GM23338 (cell line): ENCODE measurements at regions not wholly inside any gene's neighbourhood (a gene's known extent, or its start where the extent isn't known, plus 50 kb on each side); places are given as distances from the start of the nearest gene placed in this dataset.

Experiments used
- ATAC-seq: fragments of 200-7000 bp; cut with Tn5 transposase; 3 replicates; pipeline ENCODE4 v1.9.1; 2020
- DNase-seq: peaks from one replicate; pipeline ENCODE4 v3.0.0-alpha.2; 2015; ENCODE audit warnings: low spot score
- H2AFZ ChIP-seq: fragments of 200-600 bp; sonication (generic); 2 replicates; pipeline ENCODE4 v1.8.0; 2016; ENCODE audit warnings: antibody characterized with exemption, mild to moderate bottlenecking, moderate library complexity
- H3F3A ChIP-seq: fragments of 200-600 bp; sonication (generic); replicated peaks from 2 replicates; pipeline ENCODE4 v1.8.0; 2017; ENCODE audit warnings: antibody characterized with exemption, mixed run types, low read depth
- H3K27ac ChIP-seq: fragments of 200-600 bp; sonication (generic); 2 replicates; pipeline ENCODE4 v1.6.1; 2016; ENCODE audit warnings: low read depth
- H3K27me3 ChIP-seq: fragments of 200-600 bp; sonication (generic); 2 replicates; pipeline ENCODE4 v1.8.0; 2016; ENCODE audit warnings: mild to moderate bottlenecking, mixed run types, moderate library complexity; ENCODE audit not compliant: insufficient read depth
- H3K36me3 ChIP-seq: fragments of 200-600 bp; sonication (generic); 2 replicates; pipeline ENCODE4 v1.8.0; 2016; ENCODE audit warnings: mild to moderate bottlenecking; ENCODE audit not compliant: insufficient read depth
- H3K4me1 ChIP-seq: fragments of 200-600 bp; sonication (generic); 2 replicates; pipeline ENCODE4 v1.8.0; 2016; ENCODE audit warnings: mild to moderate bottlenecking, moderate library complexity; ENCODE audit not compliant: insufficient read depth
- H3K4me2 ChIP-seq: fragments of 200-600 bp; sonication (generic); 2 replicates; pipeline ENCODE4 v1.7.1; 2017; ENCODE audit warnings: mixed run types
- H3K4me3 ChIP-seq: fragments of 200-600 bp; sonication (generic); 2 replicates; pipeline ENCODE4 v1.6.1; 2016; ENCODE audit warnings: mixed run types
- H3K79me2 ChIP-seq: fragments of 200-600 bp; sonication (generic); replicated peaks from 2 replicates; pipeline ENCODE4 v1.8.0; 2017; ENCODE audit warnings: mild to moderate bottlenecking; ENCODE audit not compliant: insufficient read depth
- H3K9me2 ChIP-seq: fragments of 200-600 bp; sonication (generic); 2 replicates; pipeline ENCODE4 v1.8.0; 2017; ENCODE audit not compliant: insufficient read depth
- H4K20me1 ChIP-seq: fragments of 200-600 bp; sonication (generic); replicated peaks from 2 replicates; pipeline ENCODE4 v1.8.0; 2017; ENCODE audit warnings: mild to moderate bottlenecking; ENCODE audit not compliant: insufficient read depth
- H3K27ac Mint-ChIP-seq: 2 replicates; pipeline ENCODE4 v1.8.0; 2020; ENCODE audit warnings: inconsistent platforms, mild to moderate bottlenecking, moderate library complexity, mixed read lengths
- H3K27me3 Mint-ChIP-seq: 3 replicates; pipeline ENCODE4 v1.8.0; 2022; ENCODE audit warnings: low read depth, mild to moderate bottlenecking, moderate library complexity, mixed read lengths, inconsistent platforms; ENCODE audit not compliant: insufficient read depth, poor library complexity
- H3K36me3 Mint-ChIP-seq: 3 replicates; pipeline ENCODE4 v1.8.0; 2021; ENCODE audit warnings: low read depth, mild to moderate bottlenecking, inconsistent platforms, moderate library complexity, mixed read lengths
- H3K4me1 Mint-ChIP-seq: 3 replicates; pipeline ENCODE4 v1.8.0; 2020; ENCODE audit warnings: mild to moderate bottlenecking, inconsistent platforms, mixed read lengths
- H3K4me3 Mint-ChIP-seq: 3 replicates; pipeline ENCODE4 v1.8.0; 2021; ENCODE audit warnings: moderate library complexity, mild to moderate bottlenecking, inconsistent platforms, mixed read lengths
- H3K9me3 Mint-ChIP-seq: 3 replicates; pipeline ENCODE4 v1.8.0; 2020; ENCODE audit warnings: moderate library complexity, mild to moderate bottlenecking, inconsistent platforms, mixed read lengths
- CREB1 ChIP-seq: fragments of 250-450 bp; sonication (Bioruptor Pico); IDR thresholded peaks from 2 replicates; pipeline ENCODE4 v1.5.0; 2020; ENCODE audit warnings: low read depth, mild to moderate bottlenecking, moderate library complexity
- EZH2 ChIP-seq: fragments of 200-600 bp; sonication (generic); IDR thresholded peaks from one replicate; pipeline ENCODE4 v1.8.0; 2017; ENCODE audit warnings: antibody characterized with exemption, mild to moderate bottlenecking, low read depth; ENCODE audit not compliant: unreplicated experiment
- EZH2phosphoT487 ChIP-seq: fragments of 200-600 bp; sonication (generic); IDR thresholded peaks from one replicate; pipeline ENCODE4 v1.8.1; 2018; ENCODE audit warnings: antibody characterized with exemption; ENCODE audit not compliant: unreplicated experiment
- JUNB ChIP-seq: IDR thresholded peaks from one replicate; pipeline ENCODE4 v1.6.1; 2016; ENCODE audit warnings: antibody characterized with exemption; ENCODE audit not compliant: unreplicated experiment
- NANOG ChIP-seq: IDR thresholded peaks from 2 replicates; pipeline ENCODE4 v1.6.1; 2016; ENCODE audit warnings: antibody characterized with exemption, borderline replicate concordance
- POLR2AphosphoS5 ChIP-seq: IDR thresholded peaks from 2 replicates; pipeline ENCODE4 v1.6.1; 2016; ENCODE audit warnings: antibody characterized with exemption, low read depth
- STAT1 ChIP-seq: IDR thresholded peaks from one replicate; pipeline ENCODE4 v1.6.1; 2016; ENCODE audit warnings: antibody characterized with exemption; ENCODE audit not compliant: unreplicated experiment
- ZNF114 ChIP-seq: fragments of 250-450 bp; sonication (Bioruptor Pico); IDR thresholded peaks from 2 replicates; pipeline ENCODE4 v1.5.0; 2020; ENCODE audit warnings: mild to moderate bottlenecking, moderate library complexity
- ZNF331 ChIP-seq: fragments of 250-450 bp; sonication (Bioruptor Pico); IDR thresholded peaks from 2 replicates; pipeline ENCODE4 v1.5.0; 2020; ENCODE audit warnings: low read depth, mild to moderate bottlenecking, moderate library complexity
- TF ChIP-seq, protein P1 (sequence below): IDR thresholded peaks from 2 replicates; pipeline ENCODE4 v1.6.1; 2016; ENCODE audit warnings: antibody characterized with exemption
- TF ChIP-seq, protein P2 (sequence below), 2 experiments: fragments of 200-600 bp in 1 of 2; sonication (generic) in 1 of 2; conservative IDR thresholded peaks; 2 replicates each; pipeline versions ENCODE4 v1.5.1 to v1.6.1; 2016 to 2017; ENCODE audit warnings: antibody characterized with exemption in 2 of 2, low read depth in 2 of 2, mild to moderate bottlenecking in 2 of 2, moderate library complexity in 1 of 2
- TF ChIP-seq, protein P3 (sequence below): IDR thresholded peaks from one replicate; pipeline ENCODE4 v1.6.1; 2018; ENCODE audit warnings: antibody characterized with exemption; ENCODE audit not compliant: unreplicated experiment

DNA sequence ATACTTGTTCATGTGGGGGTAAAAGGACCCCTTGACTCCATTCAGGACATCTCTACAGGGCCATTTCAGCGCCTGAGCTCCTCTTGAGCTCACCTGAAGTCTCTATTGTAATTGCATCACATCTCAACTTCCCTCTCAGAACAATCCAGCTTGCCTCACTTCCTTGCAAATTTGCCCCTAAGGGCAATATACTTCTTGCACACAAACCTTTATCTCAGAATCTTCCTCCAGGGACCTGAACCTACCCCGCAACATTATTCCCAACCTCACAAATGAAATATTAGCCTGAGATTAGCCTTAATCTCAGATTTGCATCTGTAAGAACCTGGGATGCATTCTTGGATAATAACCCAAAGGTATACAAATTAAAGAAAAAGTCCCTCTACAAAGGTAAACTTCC, 159.2 kb downstream of the DRD1 start (continued):
- TF ChIP-seq, protein P1, sequence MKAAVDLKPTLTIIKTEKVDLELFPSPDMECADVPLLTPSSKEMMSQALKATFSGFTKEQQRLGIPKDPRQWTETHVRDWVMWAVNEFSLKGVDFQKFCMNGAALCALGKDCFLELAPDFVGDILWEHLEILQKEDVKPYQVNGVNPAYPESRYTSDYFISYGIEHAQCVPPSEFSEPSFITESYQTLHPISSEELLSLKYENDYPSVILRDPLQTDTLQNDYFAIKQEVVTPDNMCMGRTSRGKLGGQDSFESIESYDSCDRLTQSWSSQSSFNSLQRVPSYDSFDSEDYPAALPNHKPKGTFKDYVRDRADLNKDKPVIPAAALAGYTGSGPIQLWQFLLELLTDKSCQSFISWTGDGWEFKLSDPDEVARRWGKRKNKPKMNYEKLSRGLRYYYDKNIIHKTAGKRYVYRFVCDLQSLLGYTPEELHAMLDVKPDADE = no peak

DNA sequence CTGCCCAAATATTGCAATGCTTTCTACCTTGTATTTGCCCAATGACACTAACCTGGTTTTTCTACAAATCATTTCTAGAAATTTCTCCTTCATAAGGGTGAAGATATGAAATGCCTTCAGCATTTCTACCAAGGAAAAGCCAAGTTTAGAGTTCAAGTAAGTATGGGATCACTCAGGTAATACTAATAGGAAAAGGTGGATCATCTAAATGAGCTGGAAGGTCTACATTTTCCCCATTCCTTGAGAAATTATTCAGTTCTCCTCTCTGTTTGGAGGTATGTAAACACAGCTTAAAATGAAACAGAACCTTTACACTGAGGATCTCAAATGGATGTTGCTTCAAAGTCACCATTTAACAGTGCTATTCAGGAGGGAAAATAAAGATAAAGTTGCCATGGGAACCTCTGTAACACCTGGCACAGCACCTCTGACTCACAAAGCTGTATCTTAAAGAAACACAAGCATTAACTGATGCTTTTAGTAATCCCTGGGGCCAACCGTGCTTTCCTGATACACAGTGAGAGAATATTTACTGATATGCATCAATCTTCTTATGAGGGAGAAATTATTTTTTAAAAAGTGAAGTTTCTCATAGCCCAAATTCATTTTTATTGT, 161.3 kb downstream of the DRD1 start:
- no peaks in the 10 kb centered on the region for H3K4me1 ChIP-seq
- H3F3A ChIP-seq = no peaks in the 10 kb centered on the region
- no peaks in the 10 kb centered on the region for H3K79me2 ChIP-seq
- no peak overlapping the region for H3K4me3 ChIP-seq
- H3K27ac ChIP-seq = no peak overlapping the region
- Mint-ChIP-seq H3K27me3 (no peaks in the 10 kb centered on the region), H3K36me3 (no peaks in the 10 kb centered on the region), H3K27ac (no peak overlapping the region), H3K4me1 (no peaks in the 10 kb centered on the region), H3K9me3 (no peaks in the 10 kb centered on the region; the same call in 2 of the 3 replicates), H3K4me3 (no peak overlapping the region)
- no peak overlapping the region for H2AFZ ChIP-seq
- 0 out of 2 replicates have a peak, but pooled peaks cover 8% of the 10 kb centered on the region for H3K9me2 ChIP-seq
- H4K20me1 ChIP-seq = no peaks in the 10 kb centered on the region
- DNase-seq (no peak), ATAC-seq (no peak)
- H3K4me2 ChIP-seq = no peak overlapping the region
- TF ChIP-seq POLR2AphosphoS5 (no peak), JUNB (no peak), ZNF114 (CRISPR knock-in tag) (no peak)
- TF ChIP-seq, protein P1 = no peak
- TF ChIP-seq, protein P2, sequence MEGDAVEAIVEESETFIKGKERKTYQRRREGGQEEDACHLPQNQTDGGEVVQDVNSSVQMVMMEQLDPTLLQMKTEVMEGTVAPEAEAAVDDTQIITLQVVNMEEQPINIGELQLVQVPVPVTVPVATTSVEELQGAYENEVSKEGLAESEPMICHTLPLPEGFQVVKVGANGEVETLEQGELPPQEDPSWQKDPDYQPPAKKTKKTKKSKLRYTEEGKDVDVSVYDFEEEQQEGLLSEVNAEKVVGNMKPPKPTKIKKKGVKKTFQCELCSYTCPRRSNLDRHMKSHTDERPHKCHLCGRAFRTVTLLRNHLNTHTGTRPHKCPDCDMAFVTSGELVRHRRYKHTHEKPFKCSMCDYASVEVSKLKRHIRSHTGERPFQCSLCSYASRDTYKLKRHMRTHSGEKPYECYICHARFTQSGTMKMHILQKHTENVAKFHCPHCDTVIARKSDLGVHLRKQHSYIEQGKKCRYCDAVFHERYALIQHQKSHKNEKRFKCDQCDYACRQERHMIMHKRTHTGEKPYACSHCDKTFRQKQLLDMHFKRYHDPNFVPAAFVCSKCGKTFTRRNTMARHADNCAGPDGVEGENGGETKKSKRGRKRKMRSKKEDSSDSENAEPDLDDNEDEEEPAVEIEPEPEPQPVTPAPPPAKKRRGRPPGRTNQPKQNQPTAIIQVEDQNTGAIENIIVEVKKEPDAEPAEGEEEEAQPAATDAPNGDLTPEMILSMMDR (conservative IDR thresholded peaks at IDR 0.05; ENCODE audit: low read depth in 2 of 2) = no peak
- no peaks in the 10 kb centered on the region for H3K36me3 ChIP-seq
- H3K27me3 ChIP-seq = no peaks in the 10 kb centered on the region

DNA sequence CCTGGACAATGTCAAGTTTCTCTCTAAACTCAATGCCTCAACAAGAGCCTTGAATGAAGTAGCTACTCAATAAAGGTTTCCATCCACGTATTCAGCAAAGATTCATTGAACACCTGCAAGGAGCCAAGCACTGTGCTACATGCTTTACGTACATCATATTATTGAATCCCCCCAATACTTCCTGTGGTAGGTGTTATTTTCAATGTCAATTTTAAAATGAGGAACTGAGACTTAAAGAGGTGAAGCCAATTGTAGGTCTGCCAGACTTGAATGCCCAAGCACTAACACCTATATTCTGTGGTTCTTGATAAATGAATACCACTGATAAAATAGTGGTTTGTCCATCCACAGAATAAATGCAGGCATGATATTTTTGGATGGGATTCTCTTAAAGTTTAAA, 162.3 kb downstream of the DRD1 start:
- no peak overlapping the region for H3K4me3 Mint-ChIP-seq
- Histone ChIP-seq H3K4me1 (no peaks in the 10 kb centered on the region), H3F3A (no peaks in the 10 kb centered on the region), H3K27ac (no peak overlapping the region), H3K4me2 (no peak overlapping the region), H3K79me2 (no peaks in the 10 kb centered on the region), H3K4me3 (no peak overlapping the region), H3K27me3 (no peaks in the 10 kb centered on the region), H3K9me2 (0 out of 2 replicates have a peak, but pooled peaks cover 5% of the 10 kb centered on the region), H4K20me1 (no peaks in the 10 kb centered on the region), H2AFZ (no peak overlapping the region), H3K36me3 (no peaks in the 10 kb centered on the region)
- H3K36me3 Mint-ChIP-seq = no peaks in the 10 kb centered on the region
- no peaks in the 10 kb centered on the region for H3K9me3 Mint-ChIP-seq
- H3K27me3 Mint-ChIP-seq = no peaks in the 10 kb centered on the region
- H3K27ac Mint-ChIP-seq = no peak overlapping the region
- no peaks in the 10 kb centered on the region for H3K4me1 Mint-ChIP-seq
- no peak for ATAC-seq
- no peak for DNase-seq
- TF ChIP-seq STAT1 = no peak
- no peak for TF ChIP-seq EZH2
- no peak for TF ChIP-seq ZNF331 (CRISPR knock-in tag)
- no peak for TF ChIP-seq POLR2AphosphoS5
- no peak for TF ChIP-seq EZH2phosphoT487
- TF ChIP-seq NANOG = no peak
- TF ChIP-seq JUNB = no peak
- no peak for TF ChIP-seq CREB1 (CRISPR knock-in tag)
- TF ChIP-seq, protein P3, sequence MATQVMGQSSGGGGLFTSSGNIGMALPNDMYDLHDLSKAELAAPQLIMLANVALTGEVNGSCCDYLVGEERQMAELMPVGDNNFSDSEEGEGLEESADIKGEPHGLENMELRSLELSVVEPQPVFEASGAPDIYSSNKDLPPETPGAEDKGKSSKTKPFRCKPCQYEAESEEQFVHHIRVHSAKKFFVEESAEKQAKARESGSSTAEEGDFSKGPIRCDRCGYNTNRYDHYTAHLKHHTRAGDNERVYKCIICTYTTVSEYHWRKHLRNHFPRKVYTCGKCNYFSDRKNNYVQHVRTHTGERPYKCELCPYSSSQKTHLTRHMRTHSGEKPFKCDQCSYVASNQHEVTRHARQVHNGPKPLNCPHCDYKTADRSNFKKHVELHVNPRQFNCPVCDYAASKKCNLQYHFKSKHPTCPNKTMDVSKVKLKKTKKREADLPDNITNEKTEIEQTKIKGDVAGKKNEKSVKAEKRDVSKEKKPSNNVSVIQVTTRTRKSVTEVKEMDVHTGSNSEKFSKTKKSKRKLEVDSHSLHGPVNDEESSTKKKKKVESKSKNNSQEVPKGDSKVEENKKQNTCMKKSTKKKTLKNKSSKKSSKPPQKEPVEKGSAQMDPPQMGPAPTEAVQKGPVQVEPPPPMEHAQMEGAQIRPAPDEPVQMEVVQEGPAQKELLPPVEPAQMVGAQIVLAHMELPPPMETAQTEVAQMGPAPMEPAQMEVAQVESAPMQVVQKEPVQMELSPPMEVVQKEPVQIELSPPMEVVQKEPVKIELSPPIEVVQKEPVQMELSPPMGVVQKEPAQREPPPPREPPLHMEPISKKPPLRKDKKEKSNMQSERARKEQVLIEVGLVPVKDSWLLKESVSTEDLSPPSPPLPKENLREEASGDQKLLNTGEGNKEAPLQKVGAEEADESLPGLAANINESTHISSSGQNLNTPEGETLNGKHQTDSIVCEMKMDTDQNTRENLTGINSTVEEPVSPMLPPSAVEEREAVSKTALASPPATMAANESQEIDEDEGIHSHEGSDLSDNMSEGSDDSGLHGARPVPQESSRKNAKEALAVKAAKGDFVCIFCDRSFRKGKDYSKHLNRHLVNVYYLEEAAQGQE = no peak
